ENCODE measurements at regions not wholly inside any gene's neighbourhood (a gene's known extent, or its start where the extent isn't known, plus 50 kb on each side); places are given as distances from the start of the nearest gene placed in this dataset.

DNA sequence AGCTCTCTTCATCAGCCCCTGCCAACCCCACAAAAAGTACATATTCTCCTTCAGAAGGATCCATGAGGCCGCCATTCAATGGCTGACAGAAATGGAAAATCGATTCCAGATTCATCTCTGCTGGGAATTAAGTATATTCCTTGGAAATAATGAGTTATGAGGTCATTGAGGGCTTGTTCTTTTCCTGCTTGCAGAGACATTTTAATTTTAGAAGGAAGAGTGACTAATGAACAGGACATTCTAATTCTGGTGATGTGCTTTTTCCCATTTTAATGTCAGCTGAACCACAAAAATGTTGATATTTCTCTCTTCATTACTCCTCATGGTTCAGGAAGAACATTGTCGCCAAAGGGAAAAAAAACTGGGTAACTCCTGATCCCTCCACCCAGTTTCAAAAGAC, 314.0 kb downstream of the PIK3R1 start:
- TF ChIP-seq, protein P1, sequence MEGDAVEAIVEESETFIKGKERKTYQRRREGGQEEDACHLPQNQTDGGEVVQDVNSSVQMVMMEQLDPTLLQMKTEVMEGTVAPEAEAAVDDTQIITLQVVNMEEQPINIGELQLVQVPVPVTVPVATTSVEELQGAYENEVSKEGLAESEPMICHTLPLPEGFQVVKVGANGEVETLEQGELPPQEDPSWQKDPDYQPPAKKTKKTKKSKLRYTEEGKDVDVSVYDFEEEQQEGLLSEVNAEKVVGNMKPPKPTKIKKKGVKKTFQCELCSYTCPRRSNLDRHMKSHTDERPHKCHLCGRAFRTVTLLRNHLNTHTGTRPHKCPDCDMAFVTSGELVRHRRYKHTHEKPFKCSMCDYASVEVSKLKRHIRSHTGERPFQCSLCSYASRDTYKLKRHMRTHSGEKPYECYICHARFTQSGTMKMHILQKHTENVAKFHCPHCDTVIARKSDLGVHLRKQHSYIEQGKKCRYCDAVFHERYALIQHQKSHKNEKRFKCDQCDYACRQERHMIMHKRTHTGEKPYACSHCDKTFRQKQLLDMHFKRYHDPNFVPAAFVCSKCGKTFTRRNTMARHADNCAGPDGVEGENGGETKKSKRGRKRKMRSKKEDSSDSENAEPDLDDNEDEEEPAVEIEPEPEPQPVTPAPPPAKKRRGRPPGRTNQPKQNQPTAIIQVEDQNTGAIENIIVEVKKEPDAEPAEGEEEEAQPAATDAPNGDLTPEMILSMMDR (IDR thresholded peaks at IDR 0.05), result no peak
- no peak for TF ChIP-seq POLR2A (IDR thresholded peaks at IDR 0.05)
- DNase-seq (no peak), ATAC-seq (no peak)
- Histone ChIP-seq H3K27me3 (no peaks in the 10 kb centered on the region), H3K4me1 (peaks cover 18% of the 10 kb centered on the region), H3K36me3 (replicated peaks in 1 of 2; ENCODE audit: insufficient read depth in 1 of 2, low read depth in 2 of 2) (no peaks in the 10 kb centered on the region), H3K27ac (no peak overlapping the region), H3K4me3 (no peak overlapping the region), H3K9me3 (no peaks in the 10 kb centered on the region)
- WGBS, 2 donors, result 74 to 78% methylated on average over 3 of the region's 3 CpGs
- intact Hi-C loops (cut with DNase I), result no loop called here

DNA sequence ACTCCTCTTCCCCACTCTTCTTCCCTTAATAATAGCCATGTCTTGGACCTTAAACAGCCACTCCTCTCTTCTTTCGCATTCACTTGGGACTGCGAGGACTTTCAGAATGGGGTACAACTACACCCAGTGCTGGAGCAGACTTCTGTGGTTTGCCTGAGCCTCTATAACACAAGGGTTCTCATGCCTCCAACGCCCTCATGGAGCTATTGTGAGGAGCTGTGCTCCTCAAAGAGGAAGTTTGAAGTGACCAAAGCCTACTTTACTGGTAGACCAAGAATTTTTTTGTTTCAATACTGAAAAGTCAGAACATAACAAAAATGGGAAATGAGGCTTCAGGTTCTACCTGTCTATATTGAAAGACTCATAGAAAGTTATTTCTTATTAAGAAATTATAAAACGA, 316.4 kb downstream of the PIK3R1 start:
- Histone ChIP-seq H3K27me3 (no peaks in the 10 kb centered on the region), H3K4me3 (no peak overlapping the region), H3K27ac (no peak overlapping the region), H3K4me1 (peaks cover 24% of the 10 kb centered on the region), H3K9me3 (no peaks in the 10 kb centered on the region), H3K36me3 (replicated peaks in 1 of 2; ENCODE audit: insufficient read depth in 1 of 2, low read depth in 2 of 2) (no peaks in the 10 kb centered on the region)
- TF ChIP-seq, protein P1 (IDR thresholded peaks at IDR 0.05), result no peak
- TF ChIP-seq POLR2A (IDR thresholded peaks at IDR 0.05), result no peak
- ATAC-seq, result no peak
- intact Hi-C loops (cut with DNase I), result no loop called here
- peak in 1 of 4 donors; percentile 4 for DNase-seq
- WGBS, 2 donors, result 79 to 84% methylated on average over 4 of the region's 4 CpGs

DNA sequence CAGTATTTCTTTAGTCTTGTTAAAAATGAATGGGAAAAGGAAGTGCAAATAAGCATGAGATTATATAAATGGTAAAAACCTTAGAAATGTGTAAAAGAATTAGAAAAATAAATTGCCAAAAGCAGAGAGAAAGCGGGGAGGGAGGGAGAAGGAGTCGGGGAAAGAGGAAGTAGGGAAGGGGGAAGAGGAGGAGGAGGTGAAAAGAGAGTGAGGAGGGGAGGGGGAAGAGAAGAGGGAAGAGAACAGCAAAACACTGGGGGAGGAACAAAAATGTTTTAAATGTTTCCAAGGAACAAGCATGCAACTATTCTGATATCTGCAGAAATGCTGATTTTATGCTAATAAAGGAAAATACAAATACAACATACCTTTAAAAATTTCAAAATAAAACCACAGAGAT, 317.5 kb downstream of the PIK3R1 start:
- DNase-seq (no peak), ATAC-seq (no peak)
- no peaks in the 10 kb centered on the region for H3K27me3 ChIP-seq
- no peak overlapping the region for H3K27ac ChIP-seq
- no peaks in the 10 kb centered on the region for H3K9me3 ChIP-seq
- H3K36me3 ChIP-seq (replicated peaks in 1 of 2; ENCODE audit: insufficient read depth in 1 of 2, low read depth in 2 of 2), result no peaks in the 10 kb centered on the region
- 60 to 81% methylated on average over 2 of the region's 2 CpGs for WGBS, 2 donors
- intact Hi-C loops (cut with DNase I), result no loop called here
- H3K4me3 ChIP-seq, result no peak overlapping the region
- TF ChIP-seq POLR2A (IDR thresholded peaks at IDR 0.05), result no peak
- TF ChIP-seq, protein P1 (IDR thresholded peaks at IDR 0.05), result no peak
- peaks cover 24% of the 10 kb centered on the region for H3K4me1 ChIP-seq

DNA sequence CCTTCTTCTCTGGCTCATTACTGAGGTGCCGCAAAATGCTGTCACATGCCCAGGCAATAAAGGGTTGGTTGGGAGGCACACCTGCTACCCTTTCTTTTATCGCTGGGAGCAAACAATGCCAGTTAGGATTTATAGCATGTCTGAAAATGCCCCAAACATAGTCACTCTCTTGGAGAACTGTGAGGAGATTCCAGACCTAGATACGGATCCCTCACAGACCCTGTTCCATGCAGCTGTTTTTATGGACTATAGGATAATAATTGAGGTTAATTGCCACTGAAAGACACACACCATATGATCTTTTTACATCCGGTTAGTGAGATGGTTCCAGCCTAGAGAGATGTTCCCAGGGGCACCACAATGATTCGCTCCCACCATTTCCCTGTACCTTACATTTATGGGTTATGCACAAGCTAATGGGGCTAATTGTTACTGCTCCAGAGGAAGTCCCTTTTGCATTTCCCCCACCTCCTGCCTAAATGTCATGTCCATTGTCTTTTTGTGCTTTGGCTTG, 318.1 kb downstream of the PIK3R1 start:
- intact Hi-C loops (cut with DNase I), result no loop called here
- DNase-seq, result peak in 1 of 4 donors; percentile 25
- H3K36me3 ChIP-seq (replicated peaks in 1 of 2; ENCODE audit: insufficient read depth in 1 of 2, low read depth in 2 of 2), result no peaks in the 10 kb centered on the region
- no peak overlapping the region for H3K4me3 ChIP-seq
- H3K27me3 ChIP-seq, result no peaks in the 10 kb centered on the region
- TF ChIP-seq, protein P1 (IDR thresholded peaks at IDR 0.05), result no peak
- TF ChIP-seq POLR2A (IDR thresholded peaks at IDR 0.05), result no peak
- H3K27ac ChIP-seq, result peak overlapping the region in 1 of 4 donors; percentile 58
- peaks cover 24% of the 10 kb centered on the region for H3K4me1 ChIP-seq
- WGBS, 2 donors, result 32 to 64% methylated on average over 5 of the region's 5 CpGs
- H3K9me3 ChIP-seq, result no peaks in the 10 kb centered on the region
- no peak for ATAC-seq
